SK-N-SH treated with all-trans-retinoic acid at 6 μM for 48 hours (cell line): ENCODE measurements at regions not wholly inside any gene's neighbourhood (a gene's known extent, or its start where the extent isn't known, plus 50 kb on each side); places are given as distances from the start of the nearest gene placed in this dataset.

ENCODE experiments used
- CREB5 ChIP-seq: fragments of 250-450 bp; sonication (Bioruptor Pico); IDR thresholded peaks from 2 replicates; pipeline ENCODE4 v1.5.1; 2020; ENCODE audit warnings: low read depth, mild to moderate bottlenecking, moderate library complexity
- PATZ1 ChIP-seq: fragments of 250-450 bp; sonication (Bioruptor Pico); IDR thresholded peaks from 2 replicates; pipeline ENCODE4 v1.8.0; 2020; ENCODE audit warnings: mild to moderate bottlenecking, moderate library complexity, borderline replicate concordance
- PPARA ChIP-seq: fragments of 250-450 bp; sonication (Bioruptor Pico); IDR thresholded peaks from 2 replicates; pipeline ENCODE4 v1.5.0; 2020; ENCODE audit warnings: mild to moderate bottlenecking, borderline replicate concordance
- RARB ChIP-seq: fragments of 250-450 bp; sonication (Bioruptor Pico); IDR thresholded peaks from 2 replicates; pipeline ENCODE4 v1.8.0; 2021; ENCODE audit warnings: mild to moderate bottlenecking, moderate library complexity
- SNAI2 ChIP-seq: fragments of 250-450 bp; sonication (Bioruptor Pico); IDR thresholded peaks from 2 replicates; pipeline ENCODE4 v1.5.0; 2020; ENCODE audit warnings: mild to moderate bottlenecking, moderate library complexity
- TOX ChIP-seq: fragments of 250-450 bp; sonication (Bioruptor Pico); IDR thresholded peaks from 2 replicates; pipeline ENCODE4 v1.8.0; 2021; ENCODE audit warnings: mild to moderate bottlenecking, moderate library complexity, borderline replicate concordance
- TSHZ2 ChIP-seq: fragments of 250-450 bp; sonication (Bioruptor Pico); IDR thresholded peaks from 2 replicates; pipeline ENCODE4 v1.5.0; 2020; ENCODE audit warnings: mild to moderate bottlenecking, moderate library complexity
- ZC3H10 ChIP-seq: fragments of 250-450 bp; sonication (Bioruptor Pico); IDR thresholded peaks from 2 replicates; pipeline ENCODE4 v1.5.1; 2021; ENCODE audit warnings: mild to moderate bottlenecking, moderate library complexity
- ZFP30 ChIP-seq: fragments of 450-650 bp; formaldehyde crosslinking; IDR thresholded peaks from 2 replicates; pipeline ENCODE4 v1.5.0; 2022; ENCODE audit warnings: mild to moderate bottlenecking, moderate library complexity
- ZNF565 ChIP-seq: fragments of 450-650 bp; formaldehyde crosslinking; conservative IDR thresholded peaks from 2 replicates; pipeline ENCODE4 v1.5.0; 2020; ENCODE audit warnings: low read depth, mild to moderate bottlenecking, moderate library complexity
- ZNF70 ChIP-seq: fragments of 450-650 bp; formaldehyde crosslinking; IDR thresholded peaks from 2 replicates; pipeline ENCODE4 v1.5.0; 2020; ENCODE audit warnings: mild to moderate bottlenecking, moderate library complexity
- ZNF8 ChIP-seq: fragments of 450-650 bp; formaldehyde crosslinking; IDR thresholded peaks from 2 replicates; pipeline ENCODE4 v1.5.0; 2020; ENCODE audit warnings: mild to moderate bottlenecking, moderate library complexity

- no peak for TF ChIP-seq ZNF565 (CRISPR knock-in tag)
- TF ChIP-seq TOX (CRISPR knock-in tag) = no peak
- no peak for TF ChIP-seq ZC3H10
- no peak for TF ChIP-seq RARB (CRISPR knock-in tag)
- TF ChIP-seq PATZ1 (CRISPR knock-in tag) = no peak
- no peak for TF ChIP-seq ZFP30 (CRISPR knock-in tag)
- no peak for TF ChIP-seq SNAI2 (CRISPR knock-in tag)
- no peak for TF ChIP-seq PPARA (CRISPR knock-in tag)
- no peak for TF ChIP-seq CREB5 (CRISPR knock-in tag)
- TF ChIP-seq TSHZ2 (CRISPR knock-in tag) = no peak
- TF ChIP-seq ZNF8 (CRISPR knock-in tag) = no peak
- TF ChIP-seq ZNF70 (CRISPR knock-in tag) = no peak
These were observed 200.9 kb upstream of the IGF1 start for GRCh38 chr12:102681309-102681708.
